ENCODE measurements at regions not wholly inside any gene's neighbourhood (a gene's known extent, or its start where the extent isn't known, plus 50 kb on each side); places are given as distances from the start of the nearest gene placed in this dataset.

GRCh38 chr10:44519361-44519760 is 134.5 kb upstream of the CXCL12 start:
- no peak for TF ChIP-seq CTCF (IDR thresholded peaks at IDR 0.05)
- no peak for TF ChIP-seq POLR2A (IDR thresholded peaks at IDR 0.05)
- TF ChIP-seq POLR2AphosphoS5 (IDR thresholded peaks at IDR 0.05; ENCODE audit: insufficient read depth in 1 of 2, low read depth in 1 of 2) = no peak

Measured in vagina (tissue), 2 donors.